ENCODE measurements at regions not wholly inside any gene's neighbourhood (a gene's known extent, or its start where the extent isn't known, plus 50 kb on each side); places are given as distances from the start of the nearest gene placed in this dataset.

- ChIA-PET POLR2A (no interaction called here), CTCF (no interaction called here)
- no peaks in the 10 kb centered on the region for H3K36me3 ChIP-seq (ENCODE audit: control insufficient read depth in 2 of 2, extremely low read depth in 1 of 2, insufficient read depth in 2 of 2, low read length in 2 of 2)
- no peaks in the 10 kb centered on the region for H3K4me1 ChIP-seq (ENCODE audit: control insufficient read depth, extremely low read depth, insufficient read depth, low read length)
- no peaks in the 10 kb centered on the region for H3K9me1 ChIP-seq (replicated peaks; ENCODE audit: control insufficient read depth, extremely low read depth, insufficient read depth, low read length)
- no peak overlapping the region for H2AFZ ChIP-seq (ENCODE audit: low read depth, low read length)
- dilution Hi-C loops (cut with MboI; ENCODE audit: extremely low pct_ligation_motif_present, low sequenced_read_pairs) = no loop called here
- no peak for TF ChIP-seq CTCF (IDR thresholded peaks at IDR 0.05; ENCODE audit: extremely low read depth in 1 of 2, insufficient read depth in 1 of 2, low read depth in 1 of 2, low read length in 2 of 2)
- no TSS peak for BruUV-seq (replicated peaks)
- H3K27me3 ChIP-seq (ENCODE audit: control insufficient read depth in 2 of 2, insufficient read depth in 2 of 2, low read length in 2 of 2) = no peaks in the 10 kb centered on the region
- intact Hi-C loops (cut with micrococcal nuclease) = no loop called here
- DNase-seq (ENCODE audit: low read depth, low spot score) (no peak), FAIRE-seq (no peak)
- H3K27ac ChIP-seq (ENCODE audit: insufficient read depth, low read depth, low read length) = no peak overlapping the region
- no peaks in the 10 kb centered on the region for H3K9me3 ChIP-seq (replicated peaks; ENCODE audit: control insufficient read depth, insufficient read depth, low read length)
- no peak overlapping the region for H3K4me2 ChIP-seq (ENCODE audit: insufficient read depth, low read length)
- H3K79me2 ChIP-seq (ENCODE audit: control insufficient read depth, insufficient read depth, low read length) = no peaks in the 10 kb centered on the region
- no peak overlapping the region for H3K4me3 ChIP-seq (replicated peaks in 1 of 3; ENCODE audit: insufficient read depth in 1 of 3, low read depth in 1 of 3, low read length in 3 of 3)
- H3K9ac ChIP-seq (replicated peaks; ENCODE audit: extremely low read depth, insufficient read depth, low read length) = no peak overlapping the region
- no peaks in the 10 kb centered on the region for H4K20me1 ChIP-seq (replicated peaks; ENCODE audit: control insufficient read depth, extremely low read depth, insufficient read depth, low read length)
Measured at GRCh38 chr4:4717692-4718091, 141.8 kb upstream of the MSX1 start.

GRCh38 chr4:4714331-4714730, 145.1 kb upstream of the MSX1 start:
- Histone ChIP-seq H2AFZ (ENCODE audit: low read depth, low read length) (no peak overlapping the region), H3K4me2 (ENCODE audit: insufficient read depth, low read length) (no peak overlapping the region), H3K9me1 (replicated peaks; ENCODE audit: control insufficient read depth, extremely low read depth, insufficient read depth, low read length) (no peaks in the 10 kb centered on the region), H3K27me3 (ENCODE audit: control insufficient read depth in 2 of 2, insufficient read depth in 2 of 2, low read length in 2 of 2) (no peaks in the 10 kb centered on the region), H3K4me3 (replicated peaks in 1 of 3; ENCODE audit: insufficient read depth in 1 of 3, low read depth in 1 of 3, low read length in 3 of 3) (no peak overlapping the region), H3K36me3 (ENCODE audit: control insufficient read depth in 2 of 2, extremely low read depth in 1 of 2, insufficient read depth in 2 of 2, low read length in 2 of 2) (no peaks in the 10 kb centered on the region), H3K79me2 (ENCODE audit: control insufficient read depth, insufficient read depth, low read length) (no peaks in the 10 kb centered on the region), H3K9me3 (replicated peaks; ENCODE audit: control insufficient read depth, insufficient read depth, low read length) (no peaks in the 10 kb centered on the region), H3K4me1 (ENCODE audit: control insufficient read depth, extremely low read depth, insufficient read depth, low read length) (no peaks in the 10 kb centered on the region), H4K20me1 (replicated peaks; ENCODE audit: control insufficient read depth, extremely low read depth, insufficient read depth, low read length) (no peaks in the 10 kb centered on the region), H3K27ac (ENCODE audit: insufficient read depth, low read depth, low read length) (no peak overlapping the region), H3K9ac (replicated peaks; ENCODE audit: extremely low read depth, insufficient read depth, low read length) (no peak overlapping the region)
- FAIRE-seq = no peak
- intact Hi-C loops (cut with micrococcal nuclease) = no loop called here
- ChIA-PET POLR2A (no interaction called here), CTCF (no interaction called here)
- no peak for TF ChIP-seq MAX (IDR thresholded peaks at IDR 0.05; ENCODE audit: insufficient read depth, insufficient read length)
- no peak for TF ChIP-seq MYC (IDR thresholded peaks at IDR 0.05; ENCODE audit: low read depth, low read length)
- no peak for TF ChIP-seq POLR2A (IDR thresholded peaks at IDR 0.05; ENCODE audit: low read depth, low read length)
- TF ChIP-seq GATA2 (IDR thresholded peaks at IDR 0.05; ENCODE audit: insufficient read depth, insufficient read length, low read depth, low read length) = no peak
- no peak for TF ChIP-seq FOS (IDR thresholded peaks at IDR 0.05; ENCODE audit: borderline replicate concordance, insufficient read depth, low read length)
- TF ChIP-seq POLR2AphosphoS5 (IDR thresholded peaks at IDR 0.05; ENCODE audit: insufficient read depth, low read depth, low read length) = no peak
- no peak for TF ChIP-seq JUN (IDR thresholded peaks at IDR 0.05; ENCODE audit: borderline replicate concordance, insufficient read depth, insufficient read length, low read depth)
- no peak for TF ChIP-seq CTCF (IDR thresholded peaks at IDR 0.05; ENCODE audit: extremely low read depth in 1 of 2, insufficient read depth in 1 of 2, low read depth in 1 of 2, low read length in 2 of 2)
- TF ChIP-seq EZH2 (IDR thresholded peaks at IDR 0.05; ENCODE audit: borderline replicate concordance, low read depth, low read length, severe bottlenecking) = no peak
- dilution Hi-C loops (cut with MboI; ENCODE audit: extremely low pct_ligation_motif_present, low sequenced_read_pairs) = no loop called here
- DNase-seq (ENCODE audit: low read depth, low spot score) = no peak
- no TSS peak for BruUV-seq (replicated peaks)

All from endothelial cell of umbilical vein (primary cell).